ENCODE measurements at regions not wholly inside any gene's neighbourhood (a gene's known extent, or its start where the extent isn't known, plus 50 kb on each side); places are given as distances from the start of the nearest gene placed in this dataset.
A peak's percentile ranks its signal among the peaks of the same experiment; 100 is the strongest.

- Histone ChIP-seq H3K4me3 (ENCODE audit: low read depth, low read length) (peak overlapping the region; percentile 48), H3K9me3 (no peaks in the 10 kb centered on the region), H3K27me3 (no peaks in the 10 kb centered on the region), H3K4me1 (no peaks in the 10 kb centered on the region), H3K36me3 (no peaks in the 10 kb centered on the region)
- TF ChIP-seq, protein P1, sequence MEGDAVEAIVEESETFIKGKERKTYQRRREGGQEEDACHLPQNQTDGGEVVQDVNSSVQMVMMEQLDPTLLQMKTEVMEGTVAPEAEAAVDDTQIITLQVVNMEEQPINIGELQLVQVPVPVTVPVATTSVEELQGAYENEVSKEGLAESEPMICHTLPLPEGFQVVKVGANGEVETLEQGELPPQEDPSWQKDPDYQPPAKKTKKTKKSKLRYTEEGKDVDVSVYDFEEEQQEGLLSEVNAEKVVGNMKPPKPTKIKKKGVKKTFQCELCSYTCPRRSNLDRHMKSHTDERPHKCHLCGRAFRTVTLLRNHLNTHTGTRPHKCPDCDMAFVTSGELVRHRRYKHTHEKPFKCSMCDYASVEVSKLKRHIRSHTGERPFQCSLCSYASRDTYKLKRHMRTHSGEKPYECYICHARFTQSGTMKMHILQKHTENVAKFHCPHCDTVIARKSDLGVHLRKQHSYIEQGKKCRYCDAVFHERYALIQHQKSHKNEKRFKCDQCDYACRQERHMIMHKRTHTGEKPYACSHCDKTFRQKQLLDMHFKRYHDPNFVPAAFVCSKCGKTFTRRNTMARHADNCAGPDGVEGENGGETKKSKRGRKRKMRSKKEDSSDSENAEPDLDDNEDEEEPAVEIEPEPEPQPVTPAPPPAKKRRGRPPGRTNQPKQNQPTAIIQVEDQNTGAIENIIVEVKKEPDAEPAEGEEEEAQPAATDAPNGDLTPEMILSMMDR (IDR thresholded peaks at IDR 0.05; ENCODE audit: low read depth, low read length): no peak
- no peak for DNase-seq
These were observed 75.4 kb upstream of the VPREB1 start for GRCh38 chr22:22168941-22169867.

- TF ChIP-seq, protein P1 (IDR thresholded peaks at IDR 0.05; ENCODE audit: low read depth, low read length): no peak
- peak; percentile 45 for DNase-seq
- Histone ChIP-seq H3K27me3 (no peaks in the 10 kb centered on the region), H3K36me3 (no peaks in the 10 kb centered on the region), H3K4me1 (no peaks in the 10 kb centered on the region), H3K4me3 (ENCODE audit: low read depth, low read length) (peak overlapping the region; percentile 48), H3K9me3 (no peaks in the 10 kb centered on the region)
These were observed 76.2 kb upstream of the VPREB1 start for GRCh38 chr22:22168190-22168940.

DNA sequence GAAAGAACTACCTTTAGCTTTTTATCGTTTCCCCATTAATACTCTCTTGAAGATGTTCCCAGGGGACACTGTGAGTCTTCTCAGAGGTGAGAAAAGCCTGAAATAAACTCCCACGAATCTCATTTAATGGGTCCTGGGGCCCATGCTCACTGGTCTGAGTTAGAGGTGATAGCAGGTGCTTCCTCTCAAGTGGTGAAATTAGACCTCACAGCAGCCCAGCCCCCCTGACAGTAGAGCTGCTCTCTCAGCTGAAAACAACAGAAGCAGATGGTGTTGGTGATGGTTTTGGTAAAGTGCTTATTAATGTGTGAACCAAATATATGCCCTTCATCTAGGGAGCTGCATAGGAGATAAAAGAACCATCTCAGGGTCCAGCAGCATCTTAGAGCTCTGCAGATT lies 76.8 kb upstream of the VPREB1 start:
- Histone ChIP-seq H3K36me3 (no peaks in the 10 kb centered on the region), H3K4me1 (no peaks in the 10 kb centered on the region), H3K27me3 (no peaks in the 10 kb centered on the region), H3K4me3 (ENCODE audit: low read depth, low read length) (peak overlapping the region; percentile 48), H3K9me3 (no peaks in the 10 kb centered on the region)
- TF ChIP-seq, protein P1 (IDR thresholded peaks at IDR 0.05; ENCODE audit: low read depth, low read length): no peak
- no peak for DNase-seq

- no peak for DNase-seq
- Histone ChIP-seq H3K27me3 (no peaks in the 10 kb centered on the region), H3K9me3 (no peaks in the 10 kb centered on the region), H3K4me1 (no peaks in the 10 kb centered on the region), H3K4me3 (ENCODE audit: low read depth, low read length) (no peak overlapping the region), H3K36me3 (no peaks in the 10 kb centered on the region)
- TF ChIP-seq, protein P1 (IDR thresholded peaks at IDR 0.05; ENCODE audit: low read depth, low read length): no peak
These were observed 77.5 kb upstream of the VPREB1 start for GRCh38 chr22:22166941-22167713.

- DNase-seq: no peak
- Histone ChIP-seq H3K27me3 (no peaks in the 10 kb centered on the region), H3K36me3 (no peaks in the 10 kb centered on the region), H3K4me3 (ENCODE audit: low read depth, low read length) (no peak overlapping the region), H3K9me3 (no peaks in the 10 kb centered on the region), H3K4me1 (no peaks in the 10 kb centered on the region)
- TF ChIP-seq, protein P1 (IDR thresholded peaks at IDR 0.05; ENCODE audit: low read depth, low read length): no peak
These were observed 78.5 kb upstream of the VPREB1 start for GRCh38 chr22:22165936-22166710.

Measured in BE2C (cell line).